HG03060 (cell line): ENCODE measurements at regions not wholly inside any gene's neighbourhood (a gene's known extent, or its start where the extent isn't known, plus 50 kb on each side); places are given as distances from the start of the nearest gene placed in this dataset.
A peak's percentile ranks its signal among the peaks of the same experiment; 100 is the strongest.

Experiments
- ATAC-seq: cut with Tn5 transposase; IDR thresholded peaks from one replicate; pipeline ENCODE4 v1.9.1; 2021; ENCODE audit warnings: low read depth, moderate number of reproducible peaks; ENCODE audit not compliant: unreplicated experiment

DNA sequence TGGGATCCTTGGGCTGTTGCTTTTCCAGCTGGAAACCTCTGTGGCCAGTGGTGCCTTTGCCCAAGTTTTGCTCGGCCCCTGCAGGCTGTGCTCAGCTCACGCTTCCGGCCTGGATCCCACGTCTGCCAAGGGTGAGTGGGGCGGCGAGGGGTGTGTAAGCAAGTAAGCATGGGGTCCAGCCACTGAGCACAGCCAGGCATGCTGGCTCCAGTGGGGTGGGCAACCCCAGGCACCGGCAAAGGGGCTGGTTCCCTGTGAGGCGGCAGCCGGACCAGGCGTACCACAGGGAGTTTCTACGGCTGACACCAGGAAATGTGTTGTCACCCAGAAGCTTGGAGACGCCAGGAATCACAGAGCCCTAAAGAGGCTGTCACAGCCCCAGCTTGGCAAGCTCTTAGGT is 393.4 kb upstream of the CCDC196 start:
- no peak for ATAC-seq

DNA sequence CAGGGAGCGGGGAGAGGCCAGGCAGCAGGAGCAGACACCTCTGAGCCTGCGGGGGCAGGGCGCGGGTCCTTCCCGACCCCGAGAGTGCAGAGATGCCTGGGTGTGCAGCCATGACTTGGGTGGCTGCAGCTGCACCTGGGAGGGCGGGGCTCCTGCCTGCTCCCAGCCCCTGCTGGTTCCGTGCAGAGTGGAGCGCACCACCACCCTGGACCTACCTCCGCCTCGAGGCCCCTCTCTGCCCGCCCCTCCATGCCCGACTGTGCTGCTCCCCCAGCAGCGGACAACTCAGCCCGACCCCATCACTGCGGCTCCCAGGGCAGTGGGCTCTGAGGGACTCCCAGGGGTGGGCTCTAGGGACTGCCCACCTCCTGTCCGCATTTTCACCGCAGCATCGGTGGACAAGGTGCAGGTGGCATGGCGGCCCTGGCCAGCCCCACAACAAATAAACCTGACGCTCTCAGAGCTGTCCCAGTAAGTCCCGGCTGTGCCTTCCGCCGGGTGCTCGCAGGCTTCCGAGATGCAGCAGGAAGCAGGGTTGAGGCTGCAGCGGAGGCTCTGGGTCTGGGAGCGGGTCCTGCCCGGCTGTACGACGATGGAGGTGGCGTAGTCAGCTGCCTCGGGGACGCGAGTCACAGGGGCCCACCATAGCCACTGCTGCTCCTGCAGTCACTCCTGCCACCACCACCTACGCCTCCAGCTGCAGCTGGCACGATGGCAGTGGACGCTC is 392.0 kb upstream of the CCDC196 start:
- no peak for ATAC-seq

DNA sequence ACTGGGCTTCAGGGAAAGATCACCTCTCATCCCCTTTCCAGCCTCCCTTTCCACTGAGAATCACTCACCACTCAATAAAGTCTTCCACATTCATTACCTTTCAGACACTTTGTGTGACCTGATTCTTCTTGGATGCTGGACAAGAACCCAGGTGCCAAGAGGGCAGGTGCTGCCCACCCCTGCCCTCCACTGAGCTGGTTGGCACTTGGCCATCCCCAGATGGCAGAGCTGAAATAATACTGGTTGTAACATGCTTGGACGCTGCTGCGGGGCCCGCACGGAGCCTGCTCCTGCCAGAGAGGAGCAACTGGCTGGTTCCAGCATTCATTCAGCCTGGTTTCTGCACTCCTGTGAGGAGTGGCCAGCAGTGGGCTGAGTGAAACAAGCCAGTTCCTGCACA is 386.7 kb upstream of the CCDC196 start:
- no peak for ATAC-seq

DNA sequence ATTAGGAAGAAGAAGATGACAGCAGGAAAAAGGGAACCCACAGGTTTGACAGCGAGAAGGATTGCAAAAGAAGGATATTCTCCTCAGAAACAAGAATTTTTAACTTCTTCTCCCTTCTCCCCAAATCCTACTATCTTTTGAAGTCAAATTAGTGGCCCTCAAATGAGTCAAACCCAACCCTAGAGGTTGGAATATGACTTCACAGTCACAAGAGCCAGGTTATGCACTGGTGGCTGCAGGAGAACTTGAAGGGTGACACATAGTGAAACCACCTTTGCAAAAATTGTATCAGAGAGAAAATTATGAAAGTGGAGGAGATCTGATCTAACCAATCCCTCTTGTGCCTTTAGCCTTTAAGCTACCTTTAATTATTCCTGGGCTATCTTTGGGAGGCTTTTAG is 386.2 kb upstream of the CCDC196 start:
- peak; percentile 65 for ATAC-seq

DNA sequence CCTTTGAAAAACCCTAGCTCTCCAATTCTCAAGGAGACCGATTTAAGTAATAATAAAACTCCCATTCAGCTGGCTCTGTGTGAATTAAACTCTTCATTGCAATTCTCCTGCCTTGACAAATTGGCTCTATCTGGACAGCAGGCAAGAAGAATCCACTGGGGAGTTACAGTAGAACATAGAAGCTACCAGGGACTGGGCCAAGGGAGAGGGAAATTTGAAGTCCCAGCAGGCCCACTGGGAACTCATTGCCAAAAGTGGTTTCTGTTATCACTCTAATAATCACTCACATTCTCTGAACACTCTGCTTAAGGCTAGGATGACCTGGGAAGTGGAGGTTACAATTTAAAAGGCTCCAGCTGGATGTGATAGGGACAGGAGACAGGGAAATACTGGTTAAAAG is 384.5 kb upstream of the CCDC196 start:
- ATAC-seq, result no peak

DNA sequence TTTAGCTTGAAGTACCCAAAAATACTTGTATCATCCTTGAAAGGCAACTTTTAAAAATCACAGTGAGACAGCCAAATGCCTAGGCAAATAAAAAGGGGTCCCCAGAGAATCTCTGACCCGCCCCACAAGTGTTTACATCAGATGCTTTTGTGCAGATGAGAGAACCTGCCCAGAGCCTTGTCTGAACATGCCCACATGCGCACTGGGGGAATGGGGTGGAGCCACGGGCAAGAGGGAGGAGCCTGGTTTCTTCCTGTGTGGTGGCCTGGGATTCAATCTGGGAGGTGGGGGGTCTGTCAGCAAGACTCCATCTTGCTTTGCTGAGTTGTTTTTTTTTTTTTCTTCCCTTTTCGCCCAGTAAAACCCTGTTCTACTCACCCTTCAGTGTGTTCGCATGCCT is 381.7 kb upstream of the CCDC196 start:
- no peak for ATAC-seq

DNA sequence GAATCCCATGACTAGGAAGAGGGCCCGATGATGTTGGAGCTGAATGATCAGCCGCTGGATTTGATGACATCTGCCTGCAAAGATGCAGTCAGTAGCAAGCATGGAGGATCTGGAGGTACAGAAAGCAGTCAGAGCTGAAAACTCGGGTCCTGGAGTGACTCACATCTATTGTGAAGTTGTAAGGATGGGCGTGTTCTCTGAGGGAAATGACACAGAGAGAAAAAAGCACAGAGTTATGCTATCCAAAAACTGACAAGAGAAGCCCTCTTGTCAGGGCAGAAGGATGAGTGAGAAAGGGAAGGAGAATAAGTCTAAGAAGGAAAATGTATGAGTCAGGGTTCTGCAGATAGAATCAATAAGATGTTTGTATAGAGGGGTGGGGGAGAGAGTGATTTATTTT is 380.4 kb upstream of the CCDC196 start:
- ATAC-seq, result no peak

DNA sequence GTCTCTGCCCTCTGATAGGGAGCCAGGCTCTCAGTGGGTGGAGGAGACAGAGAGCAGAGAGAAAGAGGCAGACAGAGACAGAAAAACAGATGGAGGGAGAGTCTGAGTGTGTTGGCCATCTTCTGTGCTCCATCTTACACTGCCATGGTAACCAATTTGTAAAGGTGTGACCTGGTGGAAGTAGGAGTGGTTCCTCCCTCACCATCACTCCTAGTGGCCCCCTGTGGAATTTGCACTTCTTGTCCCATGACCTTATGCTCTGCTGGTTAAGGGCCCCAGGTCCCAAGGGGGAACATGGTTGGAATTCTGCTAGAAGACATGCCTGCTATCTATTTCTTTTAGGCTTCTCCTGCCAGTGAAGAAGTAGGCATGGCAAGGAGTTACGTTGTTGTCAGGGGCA is 376.7 kb upstream of the CCDC196 start:
- no peak for ATAC-seq

DNA sequence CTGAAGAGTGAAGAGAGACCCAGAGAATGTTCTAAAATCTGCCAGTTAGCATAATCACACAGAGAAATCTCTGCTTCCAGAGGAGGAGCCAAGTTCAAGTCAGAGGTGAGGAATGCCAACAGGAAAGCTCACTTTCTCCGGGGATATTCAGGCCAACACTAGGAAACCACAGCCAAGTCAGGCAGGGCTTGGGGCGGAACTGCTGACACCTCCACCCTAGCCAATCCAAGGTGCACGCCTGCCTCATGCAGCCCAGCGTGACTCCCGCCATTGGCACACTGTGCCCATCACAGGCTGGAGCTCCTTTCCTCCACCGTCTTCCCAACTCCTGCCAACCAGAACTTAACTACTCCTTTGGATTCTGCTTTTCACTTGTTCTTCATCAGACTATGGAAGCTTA is 374.3 kb upstream of the CCDC196 start:
- no peak for ATAC-seq

DNA sequence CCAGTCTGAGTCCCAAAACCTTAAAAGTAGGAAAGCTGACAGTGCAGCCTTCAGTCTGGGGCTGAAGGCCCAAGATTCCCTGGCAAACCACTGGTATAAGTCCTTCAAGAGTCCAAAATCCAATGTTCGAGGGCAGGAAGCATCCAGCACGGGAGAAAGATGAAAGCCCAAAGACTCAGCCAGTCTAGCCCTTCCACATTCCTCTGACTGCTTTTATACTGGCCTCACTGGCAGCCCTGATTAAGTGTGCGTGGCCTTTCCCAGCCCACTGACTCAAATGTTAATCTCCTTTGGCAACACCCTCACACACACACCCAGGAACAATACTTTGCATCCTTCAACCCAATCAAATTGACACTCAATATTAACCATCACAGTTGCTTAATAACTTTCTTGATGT is 372.1 kb upstream of the CCDC196 start:
- ATAC-seq, result no peak

DNA sequence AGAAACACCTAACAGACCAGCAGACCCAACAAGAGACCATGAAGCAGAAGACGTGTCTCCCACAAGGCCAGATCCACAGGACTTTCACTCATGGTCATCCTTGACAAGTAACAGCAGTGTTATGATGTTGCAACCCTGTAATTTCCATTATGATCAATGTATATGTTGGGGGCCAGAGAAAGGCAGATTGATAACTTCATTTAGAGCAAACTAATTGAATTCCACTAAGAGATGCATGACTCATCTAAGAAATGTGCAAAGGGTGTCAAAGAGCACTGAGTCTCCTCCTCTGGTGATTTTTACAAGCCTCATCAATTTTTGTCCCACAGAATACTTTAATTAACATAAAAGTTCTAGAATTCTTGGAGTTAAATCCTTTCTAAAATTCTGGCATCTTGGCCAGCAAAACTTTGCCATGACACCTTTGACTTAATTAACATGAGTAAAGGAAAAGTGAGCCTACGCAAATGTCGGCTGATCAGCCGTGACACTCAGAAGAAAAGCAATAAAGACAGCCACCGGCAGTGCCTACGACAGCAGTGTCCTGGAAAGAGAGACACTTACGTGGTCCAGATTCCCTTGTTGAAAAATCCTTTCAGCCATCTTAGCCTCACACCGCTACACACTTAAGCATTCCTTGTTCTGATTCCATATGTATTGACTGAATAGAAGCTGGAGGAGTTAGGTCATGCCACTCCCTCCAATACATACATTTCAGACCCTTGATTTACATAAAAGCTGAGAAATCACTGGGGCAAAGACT is 370.2 kb upstream of the CCDC196 start:
- no peak for ATAC-seq

DNA sequence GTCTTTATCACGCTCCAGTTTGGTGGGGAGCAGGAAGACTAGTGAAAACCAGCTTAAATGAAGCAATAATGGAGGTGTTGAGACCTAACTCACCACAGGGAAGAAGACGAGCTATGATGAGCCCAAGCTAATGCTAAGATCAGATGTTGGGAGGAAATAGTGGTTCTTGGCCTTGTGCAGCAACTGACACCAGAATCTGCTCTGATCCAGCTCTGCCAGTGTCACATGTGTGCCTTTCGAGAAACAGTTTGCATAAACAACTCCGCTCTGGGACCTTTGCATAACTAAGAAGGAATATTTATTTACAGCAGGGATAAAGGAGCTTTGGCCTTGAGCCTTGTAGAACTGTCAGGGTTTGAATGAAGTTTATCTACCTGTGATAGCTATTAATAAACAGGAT is 369.4 kb upstream of the CCDC196 start:
- no peak for ATAC-seq

DNA sequence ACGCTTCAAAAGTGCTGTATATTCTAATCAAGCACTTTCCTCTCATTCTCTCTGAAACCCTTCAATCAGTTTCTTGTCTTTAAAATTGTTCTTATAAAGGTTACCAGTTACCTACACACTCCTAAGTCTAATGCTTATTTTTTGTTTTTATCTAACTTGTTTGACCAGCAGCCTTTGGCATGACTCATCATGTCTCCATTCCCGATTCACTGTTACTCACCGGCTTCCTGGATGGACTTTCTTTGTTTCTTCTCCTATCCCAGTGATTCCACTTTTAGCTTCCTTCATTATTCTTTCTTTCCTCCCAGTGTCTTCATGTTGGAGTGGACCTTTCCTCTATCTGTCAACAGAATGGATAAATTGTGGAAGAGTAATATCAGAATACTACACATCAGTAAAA is 368.6 kb upstream of the CCDC196 start:
- no peak for ATAC-seq

DNA sequence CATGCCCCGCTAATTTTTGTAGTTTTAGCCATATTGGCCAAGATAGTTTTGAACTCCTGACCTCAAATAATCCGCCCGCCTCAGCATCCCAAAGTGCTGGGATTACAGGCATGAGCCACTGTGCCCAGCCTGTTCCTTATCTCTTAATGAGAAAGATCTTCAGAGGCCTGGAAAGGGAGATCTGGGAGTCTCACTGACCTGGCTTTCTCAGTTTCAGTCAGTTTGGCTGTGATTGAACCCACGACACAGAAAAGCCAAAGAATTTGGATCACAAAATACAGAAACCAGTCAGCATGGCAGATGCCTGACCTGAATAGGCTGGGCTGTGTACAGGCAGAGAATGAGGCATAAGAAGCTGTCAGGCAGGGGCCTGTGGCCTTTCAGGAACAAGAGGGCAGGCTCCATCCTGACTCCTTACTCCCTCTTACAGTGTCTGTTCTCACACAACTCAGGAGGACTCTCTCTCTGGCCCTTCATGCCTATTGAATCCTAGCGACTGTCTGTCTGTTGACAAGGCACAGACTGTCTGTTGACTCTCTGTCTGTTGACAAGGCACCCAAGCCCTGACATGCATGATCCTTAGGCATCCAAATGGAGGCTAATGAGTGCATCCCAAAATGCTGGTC is 366.5 kb upstream of the CCDC196 start:
- no peak for ATAC-seq

DNA sequence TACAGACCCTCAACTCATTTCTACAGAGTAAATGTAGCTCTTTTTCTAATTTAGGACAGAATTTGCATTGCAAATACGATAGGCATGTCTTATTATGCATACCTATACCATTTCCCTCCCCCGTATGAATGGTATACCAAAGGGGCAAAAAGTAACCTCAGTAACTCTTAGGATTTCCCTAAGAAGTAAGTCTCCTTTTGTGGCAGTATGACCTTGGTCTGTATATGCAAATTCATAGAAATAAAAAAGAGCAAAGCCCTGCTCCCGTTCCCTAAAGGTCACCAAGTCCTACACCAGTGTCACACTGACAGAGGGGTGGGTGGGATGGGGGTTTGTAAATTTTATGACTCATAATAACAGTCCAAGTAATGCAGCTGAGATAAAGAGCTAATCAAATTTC is 365.8 kb upstream of the CCDC196 start:
- ATAC-seq, result no peak

DNA sequence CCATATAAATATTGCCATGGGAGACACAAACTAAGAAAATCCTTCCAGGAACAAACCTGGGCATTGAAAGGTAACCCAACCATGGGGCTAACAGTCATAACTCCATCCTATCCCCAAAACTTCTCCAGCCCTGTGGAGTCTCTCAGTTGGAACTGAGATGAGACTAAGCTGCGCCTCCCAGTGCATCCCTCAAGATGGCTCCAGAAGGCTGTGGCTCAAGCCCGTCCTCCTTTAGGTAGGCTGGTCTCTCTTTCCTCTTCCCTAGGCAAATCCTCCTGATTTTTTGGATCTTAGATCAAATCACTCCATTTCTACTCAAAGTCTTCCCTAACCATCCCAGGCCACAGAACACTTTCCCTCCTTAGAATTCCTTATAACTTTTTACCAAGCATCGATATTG is 364.3 kb upstream of the CCDC196 start:
- no peak for ATAC-seq

DNA sequence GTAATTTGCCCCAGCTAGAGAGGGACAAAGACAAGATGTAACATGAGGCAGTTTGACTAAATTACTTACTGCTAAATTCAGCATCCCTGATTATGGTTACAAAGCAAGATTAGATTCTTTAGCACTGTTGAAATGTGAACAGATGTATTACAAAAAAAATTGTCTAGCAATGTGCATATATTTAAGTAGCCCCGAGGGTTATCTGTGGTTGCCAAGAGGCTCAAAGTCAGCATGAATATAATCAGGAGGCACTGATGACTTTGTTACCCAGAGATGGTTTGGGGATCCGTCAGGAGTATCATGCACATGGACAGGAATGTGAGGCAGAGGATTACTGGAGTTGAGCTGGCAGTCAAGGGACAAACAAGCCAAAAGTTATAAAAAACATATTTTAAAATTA is 356.9 kb upstream of the CCDC196 start:
- ATAC-seq, result no peak

DNA sequence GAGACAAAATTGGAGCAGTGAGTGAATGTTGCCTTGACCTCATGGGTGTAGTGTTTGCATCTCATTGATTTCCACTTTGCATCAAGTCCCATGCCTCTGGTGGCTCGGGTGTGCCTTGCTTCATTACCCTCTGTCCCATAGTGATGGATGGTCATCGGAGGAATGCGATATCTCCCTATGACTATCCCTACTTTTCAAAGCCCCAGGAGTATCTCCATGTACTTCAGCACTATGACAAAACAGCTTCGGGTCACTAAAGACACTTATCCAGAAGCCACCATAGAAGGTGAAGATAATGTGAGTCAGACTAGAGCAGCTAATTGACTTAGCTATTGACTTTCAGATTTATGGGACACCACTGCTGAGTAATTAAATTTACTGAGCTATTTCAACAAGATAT is 355.1 kb upstream of the CCDC196 start:
- ATAC-seq, result no peak

DNA sequence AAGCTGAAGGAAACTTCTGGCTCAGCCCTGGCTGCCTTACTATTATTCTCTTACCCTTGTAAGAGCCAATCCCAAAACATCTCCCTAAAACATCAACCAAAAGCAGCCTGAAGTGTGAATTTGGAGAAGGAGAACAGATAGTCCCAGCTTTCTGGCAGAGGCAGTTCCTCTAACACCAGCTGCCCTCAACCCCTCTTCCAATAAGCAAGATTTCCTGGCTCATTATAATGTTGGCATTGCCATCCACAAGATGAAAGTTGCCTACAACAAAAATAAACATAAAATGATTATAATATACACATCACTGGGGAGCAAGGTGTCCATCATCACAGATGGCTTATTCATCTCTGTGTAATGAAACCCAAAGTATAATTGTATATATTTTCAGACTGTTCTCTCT is 352.5 kb upstream of the CCDC196 start:
- no peak for ATAC-seq

DNA sequence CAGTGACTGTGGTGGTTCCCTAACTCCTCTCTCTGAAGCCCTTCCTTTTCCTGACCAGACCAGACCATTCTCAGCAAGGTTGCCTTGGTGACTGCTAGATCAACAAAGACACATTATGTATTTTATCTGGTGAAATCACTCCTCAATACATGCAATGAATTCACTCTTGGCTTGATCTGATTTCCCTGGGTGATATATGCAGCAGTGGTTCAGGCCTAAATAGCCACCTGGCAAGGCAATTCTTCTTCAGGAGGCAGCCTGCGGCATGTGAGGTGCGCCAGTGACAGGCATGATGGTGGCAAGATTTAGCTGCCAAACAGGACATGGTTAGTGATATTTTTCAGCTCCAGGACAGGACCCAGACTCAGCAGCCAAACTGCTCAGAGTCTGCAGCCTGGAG is 350.3 kb upstream of the CCDC196 start:
- no peak for ATAC-seq

DNA sequence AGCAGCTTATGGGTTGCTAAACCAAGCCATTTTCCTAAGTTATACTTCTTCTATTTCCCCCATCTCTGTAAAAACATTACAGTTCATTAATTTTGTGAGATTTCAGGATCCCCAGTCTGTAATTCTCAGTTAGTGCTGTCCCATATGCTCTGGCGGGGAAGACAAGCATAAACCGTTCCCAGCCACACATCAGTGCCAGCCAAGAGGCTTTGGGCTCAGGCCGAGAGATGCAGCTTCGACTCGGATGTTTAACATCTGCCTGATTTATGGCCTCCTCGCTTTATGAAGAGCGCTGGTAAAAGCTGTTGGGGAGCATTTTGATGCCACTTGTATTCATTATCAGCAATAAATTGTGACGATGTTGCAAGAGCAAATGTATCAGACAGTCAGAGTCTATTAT is 349.1 kb upstream of the CCDC196 start:
- ATAC-seq, result no peak

DNA sequence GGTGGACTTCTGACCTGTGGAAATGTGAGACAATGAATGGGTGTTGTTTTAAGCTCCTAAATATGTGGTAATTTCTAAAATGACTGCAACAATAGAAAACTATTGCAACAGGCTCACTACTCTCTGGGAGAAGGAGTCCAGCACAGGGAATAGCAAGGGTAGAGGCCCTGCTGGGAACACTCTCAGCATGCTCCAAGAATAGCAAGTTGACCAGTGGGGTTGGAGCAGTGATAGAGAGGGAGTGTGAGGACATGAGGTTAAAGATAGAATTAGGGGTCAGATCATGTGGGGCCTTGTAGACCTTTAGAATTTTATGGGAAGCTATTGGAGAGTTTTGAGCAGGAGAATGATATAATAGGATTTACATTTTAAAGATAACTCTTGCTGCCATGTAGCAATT is 346.7 kb upstream of the CCDC196 start:
- no peak for ATAC-seq
